IMR-90 (cell line): ENCODE measurements at regions not wholly inside any gene's neighbourhood (a gene's known extent, or its start where the extent isn't known, plus 50 kb on each side); places are given as distances from the start of the nearest gene placed in this dataset.

Experiments used
- ATAC-seq: fragments of 200-7000 bp; cut with Tn5 transposase; 2 replicates; pipeline ENCODE4 v1.9.1; 2020; ENCODE audit warnings: low read depth, mild to moderate bottlenecking, moderate library complexity
- BruUV-seq: library from RNA; stranded (reverse); fragments of 400-500 nt; replicated peaks from 2 replicates; lab custom pipeline; 2021; lab: Mats Ljungman, UMichigan
- CTCF ChIA-PET: fragments of 300-600 bp; formaldehyde crosslinking; extraction: SDS; loops from one replicate; lab custom pipeline; 2021; ENCODE audit warnings: antibody characterized with exemption; lab: Yijun Ruan, JAX
- POLR2A ChIA-PET: fragments of 300-600 bp; sonication (Branson Sonifier 250); formaldehyde crosslinking; loops from one replicate; lab custom pipeline; 2022; ENCODE audit warnings: antibody characterized with exemption; ENCODE audit not compliant: unreplicated experiment; lab: Charles Lee
- DNase-seq: peaks from one replicate; pipeline ENCODE4 v3.0.0; 2013
- H2AFZ ChIP-seq: replicated peaks from 2 replicates; pipeline ENCODE3; 2013; ENCODE audit warnings: low read length, mild to moderate bottlenecking; ENCODE audit not compliant: poor library complexity
- H2AK5ac ChIP-seq: 2 replicates; pipeline ENCODE4 v1.6.1; 2013; ENCODE audit warnings: low read depth, low read length, inconsistent platforms
- H2AK9ac ChIP-seq: replicated peaks from 2 replicates; pipeline ENCODE3; 2013; ENCODE audit warnings: mild to moderate bottlenecking, low read depth, low read length, moderate library complexity; ENCODE audit not compliant: poor library complexity
- H2BK120ac ChIP-seq: 2 replicates; pipeline ENCODE4 v1.6.1; 2013; ENCODE audit warnings: low read depth, low read length, inconsistent platforms
- H2BK15ac ChIP-seq: 3 replicates; pipeline ENCODE4 v1.6.1; 2013; ENCODE audit warnings: low read depth, low read length, inconsistent platforms
- H2BK20ac ChIP-seq: 2 replicates; pipeline ENCODE4 v1.6.1; 2013; ENCODE audit warnings: low read depth, mild to moderate bottlenecking, inconsistent platforms, low read length, moderate library complexity
- H2BK5ac ChIP-seq: 2 replicates; pipeline ENCODE4 v1.6.1; 2013; ENCODE audit warnings: mild to moderate bottlenecking, low read depth, low read length, inconsistent platforms; ENCODE audit not compliant: poor library complexity, severe bottlenecking
- H3K14ac ChIP-seq: replicated peaks from 2 replicates; pipeline ENCODE4 v1.6.1; 2013; ENCODE audit warnings: low read depth, low read length, inconsistent platforms
- H3K18ac ChIP-seq: 2 replicates; pipeline ENCODE4 v1.6.1; 2013; ENCODE audit warnings: low read depth, low read length, control low read depth
- H3K23ac ChIP-seq: 2 replicates; pipeline ENCODE4 v1.6.1; 2013; ENCODE audit warnings: low read depth, low read length, inconsistent platforms
- H3K27ac ChIP-seq: 2 replicates; pipeline ENCODE4 v1.5.1; 2013; ENCODE audit warnings: mild to moderate bottlenecking, control low read depth, low read length; ENCODE audit not compliant: insufficient read depth
- H3K27me3 ChIP-seq: 2 replicates; pipeline ENCODE4 v1.6.1; 2013; ENCODE audit warnings: low read length; ENCODE audit not compliant: control insufficient read depth, insufficient read depth
- H3K36me3 ChIP-seq: 2 replicates; pipeline ENCODE4 v1.6.1; 2013; ENCODE audit warnings: low read length, mixed read lengths; ENCODE audit not compliant: control insufficient read depth, insufficient read depth
- H3K4ac ChIP-seq: 2 replicates; pipeline ENCODE4 v1.6.1; 2013; ENCODE audit warnings: low read depth, low read length, inconsistent platforms
- H3K4me1 ChIP-seq: 2 replicates; pipeline ENCODE4 v1.6.1; 2013; ENCODE audit warnings: low read length, mixed read lengths; ENCODE audit not compliant: control insufficient read depth, insufficient read depth
- H3K4me2 ChIP-seq: 2 replicates; pipeline ENCODE4 v1.6.1; 2013; ENCODE audit warnings: low read depth, mild to moderate bottlenecking, control low read depth, low read length, moderate library complexity
- H3K4me3 ChIP-seq: 2 replicates; pipeline ENCODE4 v1.5.1; 2013; ENCODE audit warnings: low read depth, mild to moderate bottlenecking, control low read depth, low read length, moderate library complexity; ENCODE audit not compliant: insufficient read depth
- H3K56ac ChIP-seq: 2 replicates; pipeline ENCODE4 v1.6.1; 2013; ENCODE audit warnings: low read length, inconsistent platforms; ENCODE audit not compliant: insufficient read depth; ENCODE audit errors: extremely low read depth
- H3K79me1 ChIP-seq, 2 experiments: 2 replicates each; pipeline ENCODE4 v1.6.1; 2013; ENCODE audit warnings: low read length in 2 of 2, inconsistent platforms in 1 of 2, low read depth in 1 of 2
- H3K9ac ChIP-seq: 2 replicates; pipeline ENCODE4 v1.6.1; 2013; ENCODE audit warnings: low read depth, low read length, control low read depth
- H3K9me1 ChIP-seq: 2 replicates; pipeline ENCODE4 v1.6.1; 2013; ENCODE audit warnings: low read length, inconsistent platforms; ENCODE audit not compliant: insufficient read depth
- H3K9me3 ChIP-seq: 2 replicates; pipeline ENCODE4 v1.6.1; 2013; ENCODE audit warnings: low read length; ENCODE audit not compliant: control insufficient read depth, insufficient read depth
- H4K20me1 ChIP-seq: 2 replicates; pipeline ENCODE4 v1.6.1; 2013; ENCODE audit warnings: low read length, inconsistent platforms; ENCODE audit not compliant: insufficient read depth
- H4K5ac ChIP-seq: 2 replicates; pipeline ENCODE4 v1.6.1; 2013; ENCODE audit warnings: mild to moderate bottlenecking, low read depth, low read length, control low read depth
- H4K8ac ChIP-seq, 2 experiments: 2 replicates each; pipeline ENCODE4 v1.6.1; 2013; ENCODE audit warnings: low read depth in 2 of 2, low read length in 2 of 2, control low read depth in 1 of 2, inconsistent platforms in 1 of 2
- H4K91ac ChIP-seq: 2 replicates; pipeline ENCODE4 v1.6.1; 2013; ENCODE audit warnings: low read depth, low read length, inconsistent platforms; ENCODE audit not compliant: insufficient read depth
- BHLHE40 ChIP-seq: fragments of 150-350 bp; IDR thresholded peaks from 2 replicates; pipeline ENCODE4 v1.6.1; 2016; ENCODE audit warnings: mild to moderate bottlenecking, low read depth, low read length
- ELK1 ChIP-seq: fragments of 150-350 bp; IDR thresholded peaks from 2 replicates; pipeline ENCODE4 v1.6.1; 2016; ENCODE audit warnings: low read depth, mild to moderate bottlenecking, low read length, moderate library complexity, borderline replicate concordance
- RAD21 ChIP-seq: IDR thresholded peaks from 2 replicates; pipeline ENCODE4 v1.6.1; 2012; ENCODE audit warnings: low read length, improper control_type of control experiment
- RCOR1 ChIP-seq: IDR thresholded peaks from 2 replicates; pipeline ENCODE4 v1.6.1; 2012; ENCODE audit warnings: mild to moderate bottlenecking, low read length, improper control_type of control experiment; ENCODE audit not compliant: insufficient replicate concordance
- SMC3 ChIP-seq: fragments of 150-350 bp; IDR thresholded peaks from 2 replicates; pipeline ENCODE4 v1.6.1; 2016; ENCODE audit warnings: low read depth, mild to moderate bottlenecking, antibody characterized with exemption, low read length, moderate library complexity
- USF2 ChIP-seq: fragments of 150-350 bp; IDR thresholded peaks from 2 replicates; pipeline ENCODE4 v1.6.1; 2017; ENCODE audit warnings: mild to moderate bottlenecking, antibody characterized with exemption, low read length, low read depth
- WGBS, 2 experiments: methylation state at CpG; one replicate each; pipeline versions ENCODE4 v1.1.5 to v1.1.7; 2013; ENCODE audit warnings: missing lambda C conversion rate in 2 of 2; ENCODE audit not compliant: insufficient read length in 1 of 2; ENCODE audit errors: extremely low coverage in 2 of 2; 5-methylcytosine and 5-hydroxymethylcytosine counted together
- dilution Hi-C: fragments of 300-500 bp; cut with HindIII; formaldehyde crosslinking; loops from one replicate; pipeline ENCODE4 v1.14.3; 2018; ENCODE audit warnings: low sequenced_read_pairs; ENCODE audit not compliant: unreplicated experiment
- in situ Hi-C: fragments of 300-500 bp; cut with MboI; formaldehyde crosslinking; loops from 3 replicates; pipeline ENCODE4 v1.14.3; 2019; ENCODE audit warnings: low sequenced_read_pairs, inconsistent platforms, mixed read lengths
- intact Hi-C: fragments of 100-400 bp; cut with micrococcal nuclease; formaldehyde crosslinking; loops from 2 replicates; pipeline ENCODE4 v1.10.0; 2022

GRCh38 chr6:159512104-159512503 is 180.9 kb downstream of the SOD2 start:
- no peak overlapping the region for H3K56ac ChIP-seq
- H3K23ac ChIP-seq, result no peak overlapping the region
- DNase-seq (no peak), ATAC-seq (no peak)
- no peak overlapping the region for H4K8ac ChIP-seq
- no peaks in the 10 kb centered on the region for H4K20me1 ChIP-seq
- no peak overlapping the region for H3K4me3 ChIP-seq
- in situ Hi-C loops, result no loop called here
- no peak overlapping the region for H2AFZ ChIP-seq
- no peak overlapping the region for H2AK9ac ChIP-seq
- H3K27me3 ChIP-seq, result no peaks in the 10 kb centered on the region
- POLR2A ChIA-PET, result no interaction called here
- no peak overlapping the region for H3K4me2 ChIP-seq
- no peak for TF ChIP-seq SMC3
- TF ChIP-seq RCOR1, result no peak
- no peak for TF ChIP-seq ELK1
- TF ChIP-seq RAD21, result no peak
- no peak for TF ChIP-seq BHLHE40
- TF ChIP-seq USF2, result no peak
- H3K18ac ChIP-seq, result no peak overlapping the region
- H3K4me1 ChIP-seq, result no peaks in the 10 kb centered on the region
- no peak overlapping the region for H3K4ac ChIP-seq
- no TSS peak for BruUV-seq
- no peaks in the 10 kb centered on the region for H3K9me1 ChIP-seq
- no peak overlapping the region for H4K5ac ChIP-seq
- no peak overlapping the region for H4K91ac ChIP-seq
- no peak overlapping the region for H3K14ac ChIP-seq
- H3K9me3 ChIP-seq, result no peaks in the 10 kb centered on the region
- intact Hi-C loops, result no loop called here
- H3K9ac ChIP-seq, result no peak overlapping the region
- no peaks in the 10 kb centered on the region for H3K79me1 ChIP-seq
- CTCF ChIA-PET, result no interaction called here
- WGBS, 2 experiments, result no CpG with 5 or more reads among the region's 2 CpGs
- H2BK20ac ChIP-seq, result no peak overlapping the region
- H2BK15ac ChIP-seq, result no peak overlapping the region
- no peak overlapping the region for H2BK5ac ChIP-seq
- no peak overlapping the region for H2AK5ac ChIP-seq
- dilution Hi-C loops, result no loop called here
- no peaks in the 10 kb centered on the region for H3K36me3 ChIP-seq
- no peak overlapping the region for H3K27ac ChIP-seq
- no peak overlapping the region for H2BK120ac ChIP-seq
